PFSK-1 (cell line): ENCODE measurements at regions not wholly inside any gene's neighbourhood (a gene's known extent, or its start where the extent isn't known, plus 50 kb on each side); places are given as distances from the start of the nearest gene placed in this dataset.

ENCODE experiments used
- POLR2AphosphoS5 ChIP-seq: IDR thresholded peaks from 2 replicates; pipeline ENCODE4 v1.6.1; 2012; ENCODE audit warnings: low read depth, mild to moderate bottlenecking, control low read depth, low read length, moderate library complexity
- SIN3A ChIP-seq: IDR thresholded peaks from 2 replicates; pipeline ENCODE4 v1.6.1; 2012; ENCODE audit warnings: mild to moderate bottlenecking, low read length, moderate library complexity, borderline replicate concordance; ENCODE audit not compliant: insufficient read depth

GRCh38 chr12:90069711-90070110 lies 361.1 kb upstream of the ATP2B1 start:
- TF ChIP-seq SIN3A (no peak), POLR2AphosphoS5 (no peak)
